ENCODE measurements at regions not wholly inside any gene's neighbourhood (a gene's known extent, or its start where the extent isn't known, plus 50 kb on each side); places are given as distances from the start of the nearest gene placed in this dataset.
A peak's percentile ranks its signal among the peaks of the same experiment; 100 is the strongest.

DNA sequence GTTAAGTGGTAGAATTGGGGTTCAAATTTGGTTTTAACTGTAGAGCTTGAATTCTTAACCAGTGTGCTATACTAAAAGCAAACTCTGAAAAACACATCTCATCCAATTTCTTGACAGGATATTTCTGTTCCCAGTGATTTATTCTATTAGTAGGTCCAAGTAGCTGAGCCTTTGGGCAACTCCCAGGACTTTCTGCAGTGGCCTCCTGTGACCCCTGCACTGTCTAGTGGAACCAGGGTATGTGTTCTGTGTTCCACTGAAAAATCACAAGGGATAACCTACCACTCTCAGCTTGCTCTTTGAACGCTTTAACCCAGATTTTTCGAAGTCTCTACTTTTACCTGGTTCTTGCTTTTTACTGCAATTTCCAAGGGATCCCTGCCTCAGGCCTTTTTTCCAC lies 58.0 kb upstream of the SCOC start:
- no peak for TF ChIP-seq POLR2A (IDR thresholded peaks at IDR 0.05)
- TF ChIP-seq, protein P1, sequence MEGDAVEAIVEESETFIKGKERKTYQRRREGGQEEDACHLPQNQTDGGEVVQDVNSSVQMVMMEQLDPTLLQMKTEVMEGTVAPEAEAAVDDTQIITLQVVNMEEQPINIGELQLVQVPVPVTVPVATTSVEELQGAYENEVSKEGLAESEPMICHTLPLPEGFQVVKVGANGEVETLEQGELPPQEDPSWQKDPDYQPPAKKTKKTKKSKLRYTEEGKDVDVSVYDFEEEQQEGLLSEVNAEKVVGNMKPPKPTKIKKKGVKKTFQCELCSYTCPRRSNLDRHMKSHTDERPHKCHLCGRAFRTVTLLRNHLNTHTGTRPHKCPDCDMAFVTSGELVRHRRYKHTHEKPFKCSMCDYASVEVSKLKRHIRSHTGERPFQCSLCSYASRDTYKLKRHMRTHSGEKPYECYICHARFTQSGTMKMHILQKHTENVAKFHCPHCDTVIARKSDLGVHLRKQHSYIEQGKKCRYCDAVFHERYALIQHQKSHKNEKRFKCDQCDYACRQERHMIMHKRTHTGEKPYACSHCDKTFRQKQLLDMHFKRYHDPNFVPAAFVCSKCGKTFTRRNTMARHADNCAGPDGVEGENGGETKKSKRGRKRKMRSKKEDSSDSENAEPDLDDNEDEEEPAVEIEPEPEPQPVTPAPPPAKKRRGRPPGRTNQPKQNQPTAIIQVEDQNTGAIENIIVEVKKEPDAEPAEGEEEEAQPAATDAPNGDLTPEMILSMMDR (IDR thresholded peaks at IDR 0.05), result no peak
- TF ChIP-seq POLR2AphosphoS5 (IDR thresholded peaks at IDR 0.05), result peak; percentile 36
